MCF 10A (cell line): ENCODE measurements at regions not wholly inside any gene's neighbourhood (a gene's known extent, or its start where the extent isn't known, plus 50 kb on each side); places are given as distances from the start of the nearest gene placed in this dataset.

Source experiments
- BruUV-seq: library from RNA; stranded (reverse); fragments of 400-500 nt; replicated peaks from 2 replicates; lab custom pipeline; 2021; lab: Mats Ljungman, UMichigan
- CTCF ChIA-PET: fragments of 300-600 bp; sonication (Branson Sonifier 250); formaldehyde crosslinking; extraction: SDS; loops from one replicate; lab custom pipeline; 2021; ENCODE audit warnings: antibody characterized with exemption, inconsistent platforms; lab: Yijun Ruan, JAX
- POLR2A ChIA-PET: fragments of 300-600, 350-650 bp; sonication (Branson Sonifier 250); formaldehyde crosslinking; extraction: SDS; loops from one replicate; lab custom pipeline; 2020; ENCODE audit warnings: antibody characterized with exemption, inconsistent platforms; lab: Yijun Ruan, JAX
- DNase-seq: peaks from one replicate; pipeline ENCODE4 v3.0.0-alpha.2; 2018; ENCODE audit not compliant: unreplicated experiment
- H3K27ac Mint-ChIP-seq: one replicate; pipeline ENCODE4 v1.8.0; 2022; ENCODE audit warnings: mild to moderate bottlenecking, low read depth, mixed read lengths; ENCODE audit not compliant: unreplicated experiment
- H3K27me3 Mint-ChIP-seq: one replicate; pipeline ENCODE4 v1.8.0; 2022; ENCODE audit warnings: mixed read lengths; ENCODE audit not compliant: insufficient read depth, unreplicated experiment
- H3K36me3 Mint-ChIP-seq: one replicate; pipeline ENCODE4 v1.8.0; 2022; ENCODE audit warnings: mild to moderate bottlenecking, moderate library complexity, mixed read lengths; ENCODE audit not compliant: insufficient read depth, unreplicated experiment
- H3K4me1 Mint-ChIP-seq: one replicate; pipeline ENCODE4 v1.8.0; 2022; ENCODE audit warnings: mixed read lengths; ENCODE audit not compliant: insufficient read depth, unreplicated experiment
- H3K4me3 Mint-ChIP-seq: one replicate; pipeline ENCODE4 v1.8.0; 2022; ENCODE audit warnings: mild to moderate bottlenecking, moderate library complexity, mixed read lengths; ENCODE audit not compliant: unreplicated experiment
- H3K9me3 Mint-ChIP-seq: one replicate; pipeline ENCODE4 v1.8.0; 2022; ENCODE audit warnings: mixed read lengths; ENCODE audit not compliant: unreplicated experiment
- intact Hi-C: fragments of 100-400 bp; cut with micrococcal nuclease; formaldehyde crosslinking; loops from 2 replicates; pipeline ENCODE4 v1.14.1; 2022
- TF ChIP-seq, protein P1 (sequence below): fragments of 200-600 bp; IDR thresholded peaks from one replicate; pipeline ENCODE4 v1.8.0; 2022; ENCODE audit warnings: antibody characterized with exemption, mild to moderate bottlenecking; ENCODE audit not compliant: unreplicated experiment

DNA sequence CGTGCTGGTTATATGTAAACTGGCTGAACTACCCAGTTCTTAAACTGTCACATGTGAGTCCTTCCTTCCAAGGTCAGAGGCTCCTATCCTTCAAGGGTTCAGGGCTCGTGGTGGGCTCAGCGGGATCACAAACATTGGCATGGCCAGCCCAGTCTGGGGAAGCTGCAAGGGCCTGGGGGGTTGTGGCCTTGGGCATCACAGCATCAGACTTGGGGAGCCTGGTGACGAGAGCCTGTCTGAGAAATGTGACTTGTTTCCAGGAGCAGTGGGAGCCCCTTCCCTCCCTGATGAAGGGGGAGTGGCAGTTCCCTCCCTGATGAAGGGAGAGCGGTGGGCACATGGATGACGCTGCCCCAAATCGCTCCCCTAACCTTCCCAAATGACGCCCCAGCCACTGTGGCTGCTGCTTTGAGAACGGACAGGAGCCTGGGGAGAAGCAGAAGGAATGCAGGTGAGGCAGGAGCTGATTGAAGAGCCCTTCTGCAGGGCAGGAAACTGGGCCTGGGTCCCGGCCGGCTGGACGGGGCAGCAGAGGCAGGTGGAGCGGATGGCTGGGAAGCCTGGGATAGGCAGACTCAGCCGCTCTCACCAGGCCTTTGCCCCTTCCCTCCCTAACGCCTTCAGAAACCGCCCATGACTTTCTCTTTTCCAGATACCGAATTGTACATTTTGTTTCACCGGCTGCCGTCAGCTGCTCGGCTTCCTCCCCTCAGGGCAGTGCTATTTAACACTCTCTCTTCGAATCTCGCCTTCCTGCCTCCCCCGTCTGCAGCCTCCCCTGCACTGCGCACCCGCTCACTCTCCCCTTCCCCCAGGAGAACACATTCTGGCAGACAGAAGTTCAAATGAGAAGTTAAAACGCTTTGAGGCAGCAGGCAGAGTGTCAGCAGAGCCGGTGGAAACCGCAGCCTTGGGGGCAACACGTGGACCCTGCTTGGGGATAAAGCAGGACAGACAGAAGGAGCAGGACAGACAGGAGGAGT, 1486.7 kb downstream of the BRD1 start:
- H3K4me1 Mint-ChIP-seq: no peaks in the 10 kb centered on the region
- POLR2A ChIA-PET: interaction anchor here (0.5 kb wide), 1 partner anchor 167 kb away, joined by 3 read pairs; no protein-coding TSS in a partner anchor
- H3K27ac Mint-ChIP-seq: no peak overlapping the region
- no TSS peak for BruUV-seq
- CTCF ChIA-PET: no interaction called here
- TF ChIP-seq, protein P1, sequence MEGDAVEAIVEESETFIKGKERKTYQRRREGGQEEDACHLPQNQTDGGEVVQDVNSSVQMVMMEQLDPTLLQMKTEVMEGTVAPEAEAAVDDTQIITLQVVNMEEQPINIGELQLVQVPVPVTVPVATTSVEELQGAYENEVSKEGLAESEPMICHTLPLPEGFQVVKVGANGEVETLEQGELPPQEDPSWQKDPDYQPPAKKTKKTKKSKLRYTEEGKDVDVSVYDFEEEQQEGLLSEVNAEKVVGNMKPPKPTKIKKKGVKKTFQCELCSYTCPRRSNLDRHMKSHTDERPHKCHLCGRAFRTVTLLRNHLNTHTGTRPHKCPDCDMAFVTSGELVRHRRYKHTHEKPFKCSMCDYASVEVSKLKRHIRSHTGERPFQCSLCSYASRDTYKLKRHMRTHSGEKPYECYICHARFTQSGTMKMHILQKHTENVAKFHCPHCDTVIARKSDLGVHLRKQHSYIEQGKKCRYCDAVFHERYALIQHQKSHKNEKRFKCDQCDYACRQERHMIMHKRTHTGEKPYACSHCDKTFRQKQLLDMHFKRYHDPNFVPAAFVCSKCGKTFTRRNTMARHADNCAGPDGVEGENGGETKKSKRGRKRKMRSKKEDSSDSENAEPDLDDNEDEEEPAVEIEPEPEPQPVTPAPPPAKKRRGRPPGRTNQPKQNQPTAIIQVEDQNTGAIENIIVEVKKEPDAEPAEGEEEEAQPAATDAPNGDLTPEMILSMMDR: no peak
- H3K27me3 Mint-ChIP-seq: no peaks in the 10 kb centered on the region
- intact Hi-C loops: no loop called here
- DNase-seq: no peak
- H3K4me3 Mint-ChIP-seq: no peak overlapping the region
- H3K36me3 Mint-ChIP-seq: no peaks in the 10 kb centered on the region
- peaks cover 30% of the 10 kb centered on the region for H3K9me3 Mint-ChIP-seq

- no peak overlapping the region for H3K4me3 Mint-ChIP-seq
- no TSS peak for BruUV-seq
- POLR2A ChIA-PET: no interaction called here
- intact Hi-C loops: no loop called here
- no peaks in the 10 kb centered on the region for H3K36me3 Mint-ChIP-seq
- CTCF ChIA-PET: no interaction called here
- no peaks in the 10 kb centered on the region for H3K4me1 Mint-ChIP-seq
- H3K9me3 Mint-ChIP-seq: peaks cover 30% of the 10 kb centered on the region
- no peak overlapping the region for H3K27ac Mint-ChIP-seq
- TF ChIP-seq, protein P1: no peak
- no peaks in the 10 kb centered on the region for H3K27me3 Mint-ChIP-seq
- no peak for DNase-seq
Measured at GRCh38 chr22:48340191-48340590, 1487.5 kb downstream of the BRD1 start.

- Mint-ChIP-seq H3K4me3 (no peak overlapping the region), H3K27me3 (no peaks in the 10 kb centered on the region)
- CTCF ChIA-PET: no interaction called here
Measured at GRCh38 chr22:48338793-48339705, 1488.6 kb downstream of the BRD1 start.

More at GRCh38 chr22:48338793-48339705, 1488.6 kb downstream of the BRD1 start:
- Mint-ChIP-seq H3K4me1 (no peaks in the 10 kb centered on the region), H3K27ac (no peak overlapping the region), H3K9me3 (peaks cover 30% of the 10 kb centered on the region), H3K36me3 (no peaks in the 10 kb centered on the region)
- intact Hi-C loops: no loop called here
- POLR2A ChIA-PET: no interaction called here
- no TSS peak for BruUV-seq
- TF ChIP-seq, protein P1: no peak
- no peak for DNase-seq
